ENCODE measurements at regions not wholly inside any gene's neighbourhood (a gene's known extent, or its start where the extent isn't known, plus 50 kb on each side); places are given as distances from the start of the nearest gene placed in this dataset.

- Histone ChIP-seq H3K9me3 (no peaks in the 10 kb centered on the region), H3K36me3 (no peaks in the 10 kb centered on the region), H3K4me3 (ENCODE audit: low read depth in 1 of 2, low read length in 1 of 2) (no peak overlapping the region), H3K4me1 (ENCODE audit: control insufficient read depth in 1 of 2, insufficient read depth in 1 of 2, low read depth in 1 of 2, low read length in 1 of 2) (no peaks in the 10 kb centered on the region), H3K27ac (no peak overlapping the region), H3K27me3 (no peaks in the 10 kb centered on the region)
- no peak for TF ChIP-seq CTCF (IDR thresholded peaks at IDR 0.05)
These were observed 783.6 kb upstream of the ZEB2 start for GRCh38 chr2:145303536-145303935.

- Histone ChIP-seq H3K36me3 (no peaks in the 10 kb centered on the region), H3K27me3 (no peaks in the 10 kb centered on the region), H3K9me3 (no peaks in the 10 kb centered on the region), H3K4me1 (ENCODE audit: control insufficient read depth in 1 of 2, insufficient read depth in 1 of 2, low read depth in 1 of 2, low read length in 1 of 2) (no peaks in the 10 kb centered on the region), H3K27ac (no peak overlapping the region), H3K4me3 (ENCODE audit: low read depth in 1 of 2, low read length in 1 of 2) (no peak overlapping the region)
- no peak for TF ChIP-seq CTCF (IDR thresholded peaks at IDR 0.05)
These were observed 783.0 kb upstream of the ZEB2 start for GRCh38 chr2:145302886-145303285.

- no peak overlapping the region for H3K4me3 ChIP-seq (ENCODE audit: low read depth in 1 of 2, low read length in 1 of 2)
- no peaks in the 10 kb centered on the region for H3K36me3 ChIP-seq
- H3K27ac ChIP-seq, result no peak overlapping the region
- no peaks in the 10 kb centered on the region for H3K4me1 ChIP-seq (ENCODE audit: control insufficient read depth in 1 of 2, insufficient read depth in 1 of 2, low read depth in 1 of 2, low read length in 1 of 2)
- H3K9me3 ChIP-seq, result no peaks in the 10 kb centered on the region
- no peak for TF ChIP-seq CTCF (IDR thresholded peaks at IDR 0.05)
- no peaks in the 10 kb centered on the region for H3K27me3 ChIP-seq
These were observed 782.5 kb upstream of the ZEB2 start for GRCh38 chr2:145302451-145302850.

- Histone ChIP-seq H3K27me3 (no peaks in the 10 kb centered on the region), H3K36me3 (no peaks in the 10 kb centered on the region), H3K27ac (no peak overlapping the region), H3K9me3 (no peaks in the 10 kb centered on the region), H3K4me3 (ENCODE audit: low read depth in 1 of 2, low read length in 1 of 2) (no peak overlapping the region), H3K4me1 (ENCODE audit: control insufficient read depth in 1 of 2, insufficient read depth in 1 of 2, low read depth in 1 of 2, low read length in 1 of 2) (no peaks in the 10 kb centered on the region)
- TF ChIP-seq CTCF (IDR thresholded peaks at IDR 0.05), result no peak
These were observed 779.4 kb upstream of the ZEB2 start for GRCh38 chr2:145299368-145299767.

- H3K4me3 ChIP-seq (ENCODE audit: low read depth in 1 of 2, low read length in 1 of 2), result no peak overlapping the region
- no peak for TF ChIP-seq CTCF (IDR thresholded peaks at IDR 0.05)
- H3K9me3 ChIP-seq, result no peaks in the 10 kb centered on the region
- H3K4me1 ChIP-seq (ENCODE audit: control insufficient read depth in 1 of 2, insufficient read depth in 1 of 2, low read depth in 1 of 2, low read length in 1 of 2), result no peaks in the 10 kb centered on the region
- no peak overlapping the region for H3K27ac ChIP-seq
- no peaks in the 10 kb centered on the region for H3K27me3 ChIP-seq
- no peaks in the 10 kb centered on the region for H3K36me3 ChIP-seq
These were observed 772.2 kb upstream of the ZEB2 start for GRCh38 chr2:145292166-145292565.

- no peak overlapping the region for H3K4me3 ChIP-seq (ENCODE audit: low read depth in 1 of 2, low read length in 1 of 2)
- no peaks in the 10 kb centered on the region for H3K9me3 ChIP-seq
- H3K36me3 ChIP-seq, result no peaks in the 10 kb centered on the region
- no peak overlapping the region for H3K27ac ChIP-seq
- no peaks in the 10 kb centered on the region for H3K27me3 ChIP-seq
- no peak for TF ChIP-seq CTCF (IDR thresholded peaks at IDR 0.05)
- no peaks in the 10 kb centered on the region for H3K4me1 ChIP-seq (ENCODE audit: control insufficient read depth in 1 of 2, insufficient read depth in 1 of 2, low read depth in 1 of 2, low read length in 1 of 2)
These were observed 771.1 kb upstream of the ZEB2 start for GRCh38 chr2:145290986-145291385.

All from neutrophil (primary cell).